K562 (cell line): ENCODE measurements at regions not wholly inside any gene's neighbourhood (a gene's known extent, or its start where the extent isn't known, plus 50 kb on each side); places are given as distances from the start of the nearest gene placed in this dataset.

Experiments used
- ATAC-seq: fragments of 200-7000 bp; cut with Tn5 transposase; 3 replicates; pipeline ENCODE4 v1.9.1; 2020; ENCODE audit warnings: moderate library complexity
- BruUV-seq: library from RNA; stranded (reverse); fragments of 400-500 nt; replicated peaks from 2 replicates; lab custom pipeline; 2021; lab: Mats Ljungman, UMichigan
- CTCF ChIA-PET: fragments of 300-600 bp; formaldehyde crosslinking; extraction: SDS; loops from one replicate; lab custom pipeline; 2021; ENCODE audit warnings: low intra/inter-chr PET ratio; lab: Yijun Ruan, JAX
- POLR2A ChIA-PET: fragments of 300-600, 350-650 bp; sonication (Branson Sonifier 250); formaldehyde crosslinking; extraction: SDS; loops from one replicate; lab custom pipeline; 2021; ENCODE audit warnings: antibody characterized with exemption, inconsistent platforms; lab: Yijun Ruan, JAX
- DNase-seq, 4 experiments: peaks; one replicate each; pipeline versions ENCODE4 v3.0.0 to v3.0.0-alpha.2; 2011 to 2018; ENCODE audit warnings: low spot score in 3 of 4, mixed read lengths in 3 of 4; ENCODE audit errors: extremely low read depth in 1 of 4
- FAIRE-seq: peaks from 2 replicates; lab custom pipeline; 2011; peaks lifted over from hg19 to GRCh38; lab: Jason Lieb, UNC
- H2AFZ ChIP-seq: 2 replicates; pipeline ENCODE4 v1.6.0; 2011; ENCODE audit warnings: low read depth, low read length, control low read depth, inconsistent platforms
- H3K27ac ChIP-seq: fragments of 200-600 bp; 3 replicates; pipeline ENCODE4 v1.8.0; 2011; ENCODE audit warnings: low read depth, mild to moderate bottlenecking, control low read depth, inconsistent platforms, low read length, moderate library complexity, mixed read lengths; ENCODE audit errors: extremely low read depth
- H3K27me3 ChIP-seq, 2 experiments: fragments of 300-600 bp in 1 of 2; 2 replicates in 1 of 2; 3 replicates in 1 of 2; pipeline versions ENCODE4 v1.6.0 to v1.8.0; 2011; ENCODE audit warnings: inconsistent platforms in 2 of 2, low read length in 2 of 2, mild to moderate bottlenecking in 1 of 2, mixed read lengths in 1 of 2, moderate library complexity in 1 of 2; ENCODE audit not compliant: control insufficient read depth in 2 of 2, insufficient read depth in 2 of 2
- H3K36me3 ChIP-seq: fragments of 300-600 bp; 3 replicates; pipeline ENCODE4 v1.8.0; 2011; ENCODE audit warnings: mild to moderate bottlenecking, low read length, inconsistent platforms; ENCODE audit not compliant: control insufficient read depth, insufficient read depth
- H3K4me1 ChIP-seq, 2 experiments: fragments of 200-600 bp in 1 of 2; replicated peaks in 1 of 2; 2 replicates in 1 of 2; 3 replicates in 1 of 2; pipeline versions ENCODE4 v1.5.1 to v1.8.0; 2011; ENCODE audit warnings: inconsistent platforms in 2 of 2, low read length in 2 of 2, mild to moderate bottlenecking in 1 of 2, mixed read lengths in 1 of 2, moderate library complexity in 1 of 2; ENCODE audit not compliant: control insufficient read depth in 2 of 2, insufficient read depth in 2 of 2
- H3K4me2 ChIP-seq: 2 replicates; pipeline ENCODE4 v1.6.1; 2011; ENCODE audit warnings: low read length, control low read depth, inconsistent platforms, mixed read lengths; ENCODE audit not compliant: insufficient read depth
- H3K4me3 ChIP-seq: fragments of 200-600 bp; sonication (generic), shearing (Covaris generic); 2 replicates; pipeline ENCODE4 v1.5.1; 2016; ENCODE audit warnings: control low read depth, inconsistent platforms
- H3K79me2 ChIP-seq: fragments of 200-600 bp; 3 replicates; pipeline ENCODE4 v1.8.0; 2011; ENCODE audit warnings: low read length, inconsistent platforms; ENCODE audit not compliant: control insufficient read depth, insufficient read depth
- H3K9ac ChIP-seq, 2 experiments: 2 replicates each; pipeline versions ENCODE4 v1.6.0 to v1.6.1; 2011; ENCODE audit warnings: low read depth in 2 of 2, low read length in 2 of 2, control low read depth in 1 of 2, inconsistent platforms in 1 of 2, mild to moderate bottlenecking in 1 of 2, mixed read lengths in 1 of 2; ENCODE audit not compliant: insufficient read depth in 1 of 2
- H3K9me1 ChIP-seq: one replicate; pipeline ENCODE4 v1.6.0; 2011; ENCODE audit warnings: inconsistent platforms, mild to moderate bottlenecking, low read length, moderate library complexity; ENCODE audit not compliant: control insufficient read depth, insufficient read depth
- H3K9me3 ChIP-seq: replicated peaks from 2 replicates; pipeline ENCODE4 v1.5.1; 2011; ENCODE audit warnings: low read depth, low read length, inconsistent platforms; ENCODE audit not compliant: control insufficient read depth, insufficient read depth
- H4K20me1 ChIP-seq: replicated peaks from 2 replicates; pipeline ENCODE4 v1.6.1; 2011; ENCODE audit warnings: low read length, inconsistent platforms, mixed read lengths; ENCODE audit not compliant: control insufficient read depth, insufficient read depth
- FOSL1 ChIP-seq: fragments of 200-800 bp; sonication (Bioruptor generic); conservative IDR thresholded peaks from 2 replicates; pipeline ENCODE4 v1.6.1; 2016; ENCODE audit warnings: missing genetic modification characterization, missing compliant biosample characterization
- NR1H2 ChIP-seq: sonication (generic); formaldehyde crosslinking; IDR thresholded peaks from 2 replicates; pipeline ENCODE4 v1.4.0; 2020; ENCODE audit warnings: mild to moderate bottlenecking, missing genetic modification reagents
- WHSC1 ChIP-seq: IDR thresholded peaks from one replicate; pipeline ENCODE4 v1.6.1; 2012; ENCODE audit warnings: low read length, control low read depth, inconsistent platforms
- WGBS: fragments of 100-300 bp; shearing (Covaris generic); methylation state at CpG from one replicate; pipeline ENCODE4 v1.1.6; 2016; ENCODE audit warnings: low coverage, mixed read lengths; ENCODE audit not compliant: insufficient coverage; ENCODE audit errors: missing lambda C conversion rate; 5-methylcytosine and 5-hydroxymethylcytosine counted together
- in situ Hi-C: fragments of 300-500 bp; cut with MboI; formaldehyde crosslinking; loops from 4 replicates; pipeline ENCODE4 v1.15.0; 2018; ENCODE audit warnings: inconsistent platforms, mixed read lengths
- intact Hi-C: fragments of 100-400 bp; cut with micrococcal nuclease; formaldehyde crosslinking; loops from 2 replicates; pipeline ENCODE4 v1.14.2; 2022
- TF ChIP-seq, protein P1 (sequence below), 2 experiments: fragments of 450-650 bp in 1 of 2; sonication (generic) in 1 of 2; formaldehyde crosslinking in 1 of 2; IDR thresholded peaks in 1 of 2; conservative IDR thresholded peaks in 1 of 2; 2 replicates each; pipeline versions ENCODE4 v1.6.1 to v1.8.1; 2016 to 2023; ENCODE audit warnings: mild to moderate bottlenecking in 2 of 2, moderate library complexity in 2 of 2, inconsistent platforms in 1 of 2, missing genetic modification reagents in 1 of 2
- TF ChIP-seq, protein P2 (sequence below), 2 experiments: IDR thresholded peaks; 2 replicates each; pipeline ENCODE4 v1.6.1; 2012; ENCODE audit warnings: improper control_type of control experiment in 2 of 2, low read depth in 2 of 2, low read length in 2 of 2, borderline replicate concordance in 1 of 2

- ChIA-PET POLR2A (interaction anchor here (0.6 to 1.3 kb wide), 2 partner anchors 10 to 425 kb away, joined by 3 to 4 read pairs; no protein-coding TSS in a partner anchor), CTCF (no interaction called here)
- H3K4me1 ChIP-seq, result no peaks in the 10 kb centered on the region
- 18% methylated on average over 1 of the region's 1 CpG for WGBS
- no peaks in the 10 kb centered on the region for H3K9me1 ChIP-seq
- no peak for FAIRE-seq
- H4K20me1 ChIP-seq, result no peaks in the 10 kb centered on the region
- TF ChIP-seq FOSL1 (tag) (peak; percentile 47), NR1H2 (CRISPR knock-in tag) (no peak), WHSC1 (no peak)
- TF ChIP-seq, protein P1, sequence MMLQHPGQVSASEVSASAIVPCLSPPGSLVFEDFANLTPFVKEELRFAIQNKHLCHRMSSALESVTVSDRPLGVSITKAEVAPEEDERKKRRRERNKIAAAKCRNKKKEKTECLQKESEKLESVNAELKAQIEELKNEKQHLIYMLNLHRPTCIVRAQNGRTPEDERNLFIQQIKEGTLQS (IDR thresholded peaks at IDR 0.05), result peak; percentile 10; the same call in 1 of the 2 replicates
- TF ChIP-seq, protein P1 (CRISPR knock-in tag; conservative IDR thresholded peaks at IDR 0.05), result no peak
- TF ChIP-seq, protein P2, sequence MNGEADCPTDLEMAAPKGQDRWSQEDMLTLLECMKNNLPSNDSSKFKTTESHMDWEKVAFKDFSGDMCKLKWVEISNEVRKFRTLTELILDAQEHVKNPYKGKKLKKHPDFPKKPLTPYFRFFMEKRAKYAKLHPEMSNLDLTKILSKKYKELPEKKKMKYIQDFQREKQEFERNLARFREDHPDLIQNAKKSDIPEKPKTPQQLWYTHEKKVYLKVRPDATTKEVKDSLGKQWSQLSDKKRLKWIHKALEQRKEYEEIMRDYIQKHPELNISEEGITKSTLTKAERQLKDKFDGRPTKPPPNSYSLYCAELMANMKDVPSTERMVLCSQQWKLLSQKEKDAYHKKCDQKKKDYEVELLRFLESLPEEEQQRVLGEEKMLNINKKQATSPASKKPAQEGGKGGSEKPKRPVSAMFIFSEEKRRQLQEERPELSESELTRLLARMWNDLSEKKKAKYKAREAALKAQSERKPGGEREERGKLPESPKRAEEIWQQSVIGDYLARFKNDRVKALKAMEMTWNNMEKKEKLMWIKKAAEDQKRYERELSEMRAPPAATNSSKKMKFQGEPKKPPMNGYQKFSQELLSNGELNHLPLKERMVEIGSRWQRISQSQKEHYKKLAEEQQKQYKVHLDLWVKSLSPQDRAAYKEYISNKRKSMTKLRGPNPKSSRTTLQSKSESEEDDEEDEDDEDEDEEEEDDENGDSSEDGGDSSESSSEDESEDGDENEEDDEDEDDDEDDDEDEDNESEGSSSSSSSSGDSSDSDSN (IDR thresholded peaks at IDR 0.05; ENCODE audit: borderline replicate concordance in 1 of 2, low read depth in 2 of 2, low read length in 2 of 2), result no peak
- no peaks in the 10 kb centered on the region for H3K27me3 ChIP-seq
- no peaks in the 10 kb centered on the region for H3K9me3 ChIP-seq
- H2AFZ ChIP-seq, result no peak overlapping the region
- no peak overlapping the region for H3K27ac ChIP-seq
- ATAC-seq, result no peak
- no peak overlapping the region for H3K4me3 ChIP-seq
- no peak overlapping the region for H3K9ac ChIP-seq
- H3K4me2 ChIP-seq, result no peak overlapping the region
- intact Hi-C loops (no loop called here), in situ Hi-C loops (no loop called here)
- H3K79me2 ChIP-seq, result no peaks in the 10 kb centered on the region
- DNase-seq, result no peak
- H3K36me3 ChIP-seq, result no peaks in the 10 kb centered on the region
- BruUV-seq, result no TSS peak
Measured at GRCh38 chr1:172970186-172970585, 80.6 kb downstream of the TNFSF18 start.
